ENCODE measurements at regions not wholly inside any gene's neighbourhood (a gene's known extent, or its start where the extent isn't known, plus 50 kb on each side); places are given as distances from the start of the nearest gene placed in this dataset.

GRCh38 chr4:102174719-102175189, 170.5 kb downstream of the SLC39A8 start:
- peak in 2 of 7 donors; percentile 4 to 11 for DNase-seq
- Histone ChIP-seq H3K27me3 (no peaks in the 10 kb centered on the region), H3K9me3 (replicated peaks in 1 of 3) (no peaks in the 10 kb centered on the region), H3K4me1 (replicated peaks in 1 of 2) (no peaks in the 10 kb centered on the region), H3K4me3 (no peak overlapping the region), H3K27ac (no peak overlapping the region), H3K36me3 (replicated peaks in 1 of 2) (no peaks in the 10 kb centered on the region)
- TF ChIP-seq, protein P1, sequence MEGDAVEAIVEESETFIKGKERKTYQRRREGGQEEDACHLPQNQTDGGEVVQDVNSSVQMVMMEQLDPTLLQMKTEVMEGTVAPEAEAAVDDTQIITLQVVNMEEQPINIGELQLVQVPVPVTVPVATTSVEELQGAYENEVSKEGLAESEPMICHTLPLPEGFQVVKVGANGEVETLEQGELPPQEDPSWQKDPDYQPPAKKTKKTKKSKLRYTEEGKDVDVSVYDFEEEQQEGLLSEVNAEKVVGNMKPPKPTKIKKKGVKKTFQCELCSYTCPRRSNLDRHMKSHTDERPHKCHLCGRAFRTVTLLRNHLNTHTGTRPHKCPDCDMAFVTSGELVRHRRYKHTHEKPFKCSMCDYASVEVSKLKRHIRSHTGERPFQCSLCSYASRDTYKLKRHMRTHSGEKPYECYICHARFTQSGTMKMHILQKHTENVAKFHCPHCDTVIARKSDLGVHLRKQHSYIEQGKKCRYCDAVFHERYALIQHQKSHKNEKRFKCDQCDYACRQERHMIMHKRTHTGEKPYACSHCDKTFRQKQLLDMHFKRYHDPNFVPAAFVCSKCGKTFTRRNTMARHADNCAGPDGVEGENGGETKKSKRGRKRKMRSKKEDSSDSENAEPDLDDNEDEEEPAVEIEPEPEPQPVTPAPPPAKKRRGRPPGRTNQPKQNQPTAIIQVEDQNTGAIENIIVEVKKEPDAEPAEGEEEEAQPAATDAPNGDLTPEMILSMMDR (IDR thresholded peaks at IDR 0.05), result no peak
- TF ChIP-seq POLR2A (IDR thresholded peaks at IDR 0.05), result no peak
- WGBS, 4 donors, result 56 to 65% (median 61%) methylated on average over 2 of the region's 2 CpGs
- intact Hi-C loops (cut with DNase I), result no loop called here

DNA sequence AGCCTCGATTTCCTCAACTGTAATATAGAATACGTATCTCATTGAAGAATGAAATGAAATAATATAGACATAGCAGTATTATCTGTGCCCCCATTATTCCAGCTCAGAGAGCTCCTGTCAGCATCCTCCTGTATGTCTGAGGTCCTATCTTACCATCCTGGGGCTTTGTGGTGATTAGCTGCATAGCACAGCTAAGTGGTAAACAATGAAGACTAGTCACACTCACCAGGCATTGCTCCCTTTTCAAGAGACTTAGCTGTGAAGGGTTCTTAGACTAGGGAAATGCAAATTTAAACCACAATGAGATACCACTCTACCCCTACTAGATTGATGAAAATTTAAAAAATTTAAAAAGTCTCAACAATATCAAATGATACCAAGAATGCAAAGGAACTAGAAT, 172.9 kb downstream of the SLC39A8 start:
- Histone ChIP-seq H3K27me3 (no peaks in the 10 kb centered on the region), H3K4me1 (replicated peaks in 1 of 2) (no peaks in the 10 kb centered on the region), H3K36me3 (replicated peaks in 1 of 2) (no peaks in the 10 kb centered on the region), H3K27ac (no peak overlapping the region), H3K9me3 (replicated peaks in 1 of 3) (no peaks in the 10 kb centered on the region), H3K4me3 (no peak overlapping the region)
- intact Hi-C loops (cut with DNase I), result no loop called here
- no peak for DNase-seq
- 72 to 92% (median 87%) methylated on average over 2 of the region's 2 CpGs for WGBS, 4 donors
- TF ChIP-seq POLR2A (IDR thresholded peaks at IDR 0.05), result no peak
- TF ChIP-seq, protein P1 (IDR thresholded peaks at IDR 0.05), result no peak

DNA sequence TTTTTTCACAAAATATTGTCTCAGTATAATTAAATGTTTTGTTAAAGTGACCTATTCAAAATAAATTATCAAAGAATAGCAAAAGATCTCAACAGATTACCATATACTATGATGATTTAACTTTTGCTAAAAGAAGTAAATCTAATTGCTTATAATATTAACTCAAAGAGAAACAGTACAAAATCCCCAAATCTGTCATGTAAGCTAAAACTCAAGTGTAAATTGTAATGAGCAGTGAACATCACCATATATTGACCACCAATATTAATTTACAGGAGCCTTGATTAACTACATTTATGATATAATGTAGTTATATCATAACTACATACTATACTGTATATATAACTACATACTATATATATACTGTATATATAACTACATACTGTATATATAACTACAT, 174.4 kb downstream of the SLC39A8 start:
- TF ChIP-seq, protein P1 (IDR thresholded peaks at IDR 0.05), result no peak
- TF ChIP-seq POLR2A (IDR thresholded peaks at IDR 0.05), result no peak
- H3K27me3 ChIP-seq, result no peaks in the 10 kb centered on the region
- intact Hi-C loops (cut with DNase I), result no loop called here
- no peaks in the 10 kb centered on the region for H3K36me3 ChIP-seq (replicated peaks in 1 of 2)
- no peak for DNase-seq
- H3K4me1 ChIP-seq (replicated peaks in 1 of 2), result no peaks in the 10 kb centered on the region
- no peaks in the 10 kb centered on the region for H3K9me3 ChIP-seq (replicated peaks in 1 of 3)
- no peak overlapping the region for H3K27ac ChIP-seq
- no peak overlapping the region for H3K4me3 ChIP-seq

GRCh38 chr4:102169345-102169744, 175.9 kb downstream of the SLC39A8 start:
- H3K4me1 ChIP-seq (replicated peaks in 1 of 2), result no peaks in the 10 kb centered on the region
- H3K27me3 ChIP-seq, result no peaks in the 10 kb centered on the region
- intact Hi-C loops (cut with DNase I), result no loop called here
- WGBS, 4 donors, result 77 to 87% (median 79%) methylated on average over 2 of the region's 2 CpGs
- H3K9me3 ChIP-seq (replicated peaks in 1 of 3), result no peaks in the 10 kb centered on the region
- H3K27ac ChIP-seq, result no peak overlapping the region
- no peaks in the 10 kb centered on the region for H3K36me3 ChIP-seq (replicated peaks in 1 of 2)
- TF ChIP-seq POLR2A (IDR thresholded peaks at IDR 0.05), result no peak
- TF ChIP-seq, protein P1 (IDR thresholded peaks at IDR 0.05), result no peak
- H3K4me3 ChIP-seq, result no peak overlapping the region
- peak in 1 of 7 donors; percentile 52 for DNase-seq
